HepG2 (cell line): ENCODE measurements at regions not wholly inside any gene's neighbourhood (a gene's known extent, or its start where the extent isn't known, plus 50 kb on each side); places are given as distances from the start of the nearest gene placed in this dataset.
A peak's percentile ranks its signal among the peaks of the same experiment; 100 is the strongest.

Source experiments
- AHDC1 ChIP-seq: sonication (generic); formaldehyde crosslinking; IDR thresholded peaks from 2 replicates; pipeline ENCODE4 v1.5.1; 2020; ENCODE audit warnings: mild to moderate bottlenecking, missing genetic modification reagents, borderline replicate concordance
- CERS6 ChIP-seq: sonication (generic); formaldehyde crosslinking; IDR thresholded peaks from 2 replicates; pipeline ENCODE4 v1.5.0; 2020; ENCODE audit warnings: missing genetic modification reagents
- MAFF ChIP-seq: IDR thresholded peaks from 2 replicates; pipeline ENCODE4 v1.6.1; 2011; ENCODE audit warnings: low read depth, low read length, improper control_type of control experiment
- SMAD1 ChIP-seq: sonication (generic); formaldehyde crosslinking; IDR thresholded peaks from 2 replicates; pipeline ENCODE4 v1.4.0; 2020; ENCODE audit warnings: missing genetic modification reagents, low read depth, mild to moderate bottlenecking, borderline replicate concordance
- WIZ ChIP-seq: sonication (generic); formaldehyde crosslinking; IDR thresholded peaks from 2 replicates; pipeline ENCODE4 v1.5.1; 2020; ENCODE audit warnings: mild to moderate bottlenecking, missing genetic modification reagents
- ZNF710 ChIP-seq: sonication (generic); formaldehyde crosslinking; IDR thresholded peaks from 2 replicates; pipeline ENCODE4 v1.5.0; 2020; ENCODE audit warnings: mild to moderate bottlenecking, missing genetic modification reagents, borderline replicate concordance
- ZNF792 ChIP-seq: IDR thresholded peaks from 2 replicates; pipeline ENCODE4 v1.6.1; 2016

GRCh38 chr3:30349507-30349906 lies 256.9 kb upstream of the TGFBR2 start (continued):
- no peak for TF ChIP-seq CERS6 (CRISPR knock-in tag)
- no peak for TF ChIP-seq WIZ (CRISPR knock-in tag)
- TF ChIP-seq MAFF = no peak
- TF ChIP-seq ZNF792 (CRISPR knock-in tag) = peak; percentile 37; the same call in 1 of the 2 replicates
- peak; percentile 39; the same call in 1 of the 2 replicates for TF ChIP-seq AHDC1
- peak; percentile 78; the same call in 1 of the 2 replicates for TF ChIP-seq ZNF710 (CRISPR knock-in tag)
- no peak for TF ChIP-seq SMAD1 (CRISPR knock-in tag)
